Gastrocnemius medialis (tissue), 4 donors: ENCODE measurements at regions not wholly inside any gene's neighbourhood (a gene's known extent, or its start where the extent isn't known, plus 50 kb on each side); places are given as distances from the start of the nearest gene placed in this dataset.

Experiments
- ATAC-seq, 2 donors: fragments of 150-250 bp; one replicate each; pipeline ENCODE4 v1.9.1; 2016
- DNase-seq, 2 donors: peaks; one replicate each; pipeline ENCODE4 v3.0.0-alpha.2; 2019
- H3K27ac ChIP-seq, 4 donors: fragments of 200-600 bp; sonication (generic); 1 replicate in 1 of 4; 2 replicates in 3 of 4; pipeline ENCODE4 v1.5.1; 2016 to 2018; ENCODE audit warnings: mild to moderate bottlenecking in 2 of 4, moderate library complexity in 1 of 4
- H3K27me3 ChIP-seq, 3 donors: fragments of 200-600 bp; sonication (generic) in 2 of 3; 1 replicate in 1 of 3; 2 replicates in 2 of 3; pipeline versions ENCODE4 v1.5.1 to v1.6.0; 2016 to 2019; ENCODE audit warnings: mild to moderate bottlenecking in 1 of 3, moderate library complexity in 1 of 3
- H3K36me3 ChIP-seq, 2 donors: fragments of 200-600 bp; sonication (generic) in 1 of 2; one replicate each; pipeline ENCODE4 v1.5.1; 2017 to 2018
- H3K4me1 ChIP-seq, 2 donors: fragments of 200-600 bp; sonication (generic) in 1 of 2; one replicate each; pipeline ENCODE4 v1.5.1; 2016 to 2017; ENCODE audit warnings: mild to moderate bottlenecking in 2 of 2
- H3K4me3 ChIP-seq, 4 donors: fragments of 200-600 bp; sonication (generic) in 3 of 4; 1 replicate in 1 of 4; 2 replicates in 3 of 4; pipeline ENCODE4 v1.5.1; 2016 to 2019; ENCODE audit warnings: mild to moderate bottlenecking in 2 of 4
- H3K9me3 ChIP-seq, 3 donors: fragments of 200-600 bp; sonication (generic) in 2 of 3; 1 replicate in 1 of 3; 2 replicates in 2 of 3; pipeline ENCODE4 v1.5.1; 2016 to 2019
- CTCF ChIP-seq, 5 experiments: fragments of 450-650 bp in 3 of 5; fragments of 200-600 bp in 2 of 5; sonication (generic) in 2 of 5; IDR thresholded peaks in 4 of 5; conservative IDR thresholded peaks in 1 of 5; 1 replicate in 4 of 5; 2 replicates in 1 of 5; pipeline ENCODE4 v1.5.1; 2016 to 2019; ENCODE audit warnings: antibody characterized with exemption in 5 of 5, mild to moderate bottlenecking in 3 of 5, moderate library complexity in 3 of 5
- POLR2A ChIP-seq, 2 donors: fragments of 450-650 bp; IDR thresholded peaks; one replicate each; pipeline ENCODE4 v1.6.1; 2017; ENCODE audit warnings: antibody characterized with exemption in 2 of 2, mild to moderate bottlenecking in 2 of 2, moderate library complexity in 2 of 2
- in situ Hi-C, 4 donors: fragments of 200-750 bp; cut with MboI; loops; one replicate each; pipeline versions ENCODE4 v1.15.0 to v1.8.0; 2017; ENCODE audit warnings: low sequenced_read_pairs in 4 of 4
- intact Hi-C: fragments of 100-400 bp; cut with DNase I; formaldehyde crosslinking; loops from one replicate; pipeline ENCODE4 v1.15.1; 2023; ENCODE audit warnings: low total_unique reads

GRCh38 chr20:55581519-55581918, 423.8 kb downstream of the CBLN4 start:
- no peak for DNase-seq
- intact Hi-C loops (no loop called here), in situ Hi-C loops (no loop called here)
- H3K36me3 ChIP-seq: no peaks in the 10 kb centered on the region
- ATAC-seq: no peak
- no peak overlapping the region for H3K27ac ChIP-seq
- H3K9me3 ChIP-seq: no peaks in the 10 kb centered on the region
- no peaks in the 10 kb centered on the region for H3K27me3 ChIP-seq
- no peaks in the 10 kb centered on the region for H3K4me1 ChIP-seq
- no peak overlapping the region for H3K4me3 ChIP-seq
- TF ChIP-seq POLR2A (IDR thresholded peaks at IDR 0.05): no peak
- TF ChIP-seq CTCF (IDR thresholded peaks at IDR 0.05 in 4 of 5, conservative IDR thresholded peaks at IDR 0.05 in 1 of 5): no peak

GRCh38 chr20:55580475-55580874, 424.8 kb downstream of the CBLN4 start:
- Histone ChIP-seq H3K27ac (no peak overlapping the region), H3K4me1 (no peaks in the 10 kb centered on the region), H3K36me3 (no peaks in the 10 kb centered on the region), H3K4me3 (no peak overlapping the region), H3K27me3 (no peaks in the 10 kb centered on the region), H3K9me3 (no peaks in the 10 kb centered on the region)
- intact Hi-C loops (no loop called here), in situ Hi-C loops (no loop called here)
- no peak for DNase-seq
- TF ChIP-seq POLR2A (IDR thresholded peaks at IDR 0.05): no peak
- TF ChIP-seq CTCF (IDR thresholded peaks at IDR 0.05 in 4 of 5, conservative IDR thresholded peaks at IDR 0.05 in 1 of 5): no peak
- no peak for ATAC-seq

GRCh38 chr20:55579802-55580201, 425.5 kb downstream of the CBLN4 start:
- H3K9me3 ChIP-seq: no peaks in the 10 kb centered on the region
- H3K4me1 ChIP-seq: no peaks in the 10 kb centered on the region
- intact Hi-C loops (no loop called here), in situ Hi-C loops (no loop called here)
- no peak overlapping the region for H3K4me3 ChIP-seq
- no peak for ATAC-seq
- TF ChIP-seq CTCF (IDR thresholded peaks at IDR 0.05 in 4 of 5, conservative IDR thresholded peaks at IDR 0.05 in 1 of 5) (no peak), POLR2A (IDR thresholded peaks at IDR 0.05) (no peak)
- H3K27ac ChIP-seq: no peak overlapping the region
- DNase-seq: no peak
- H3K36me3 ChIP-seq: no peaks in the 10 kb centered on the region
- no peaks in the 10 kb centered on the region for H3K27me3 ChIP-seq

GRCh38 chr20:55576981-55577380, 428.3 kb downstream of the CBLN4 start:
- Histone ChIP-seq H3K36me3 (no peaks in the 10 kb centered on the region), H3K9me3 (no peaks in the 10 kb centered on the region), H3K27ac (no peak overlapping the region), H3K4me1 (no peaks in the 10 kb centered on the region), H3K4me3 (no peak overlapping the region), H3K27me3 (no peaks in the 10 kb centered on the region)
- TF ChIP-seq POLR2A (IDR thresholded peaks at IDR 0.05): no peak
- TF ChIP-seq CTCF (IDR thresholded peaks at IDR 0.05 in 4 of 5, conservative IDR thresholded peaks at IDR 0.05 in 1 of 5): no peak
- no peak for ATAC-seq
- intact Hi-C loops: no loop called here
- DNase-seq: no peak
- in situ Hi-C loops: no loop called here

- no peaks in the 10 kb centered on the region for H3K9me3 ChIP-seq
- no peaks in the 10 kb centered on the region for H3K27me3 ChIP-seq
- TF ChIP-seq POLR2A (IDR thresholded peaks at IDR 0.05) (no peak), CTCF (IDR thresholded peaks at IDR 0.05 in 4 of 5, conservative IDR thresholded peaks at IDR 0.05 in 1 of 5) (no peak)
- H3K27ac ChIP-seq: no peak overlapping the region
- no peaks in the 10 kb centered on the region for H3K4me1 ChIP-seq
- no peak overlapping the region for H3K4me3 ChIP-seq
- DNase-seq: no peak
- H3K36me3 ChIP-seq: no peaks in the 10 kb centered on the region
- intact Hi-C loops: no loop called here
- in situ Hi-C loops: no loop called here
- ATAC-seq: no peak
These were observed 436.2 kb downstream of the CBLN4 start for GRCh38 chr20:55569084-55569483.
